Prostate gland (tissue), 2 donors: ENCODE measurements at regions not wholly inside any gene's neighbourhood (a gene's known extent, or its start where the extent isn't known, plus 50 kb on each side); places are given as distances from the start of the nearest gene placed in this dataset.

Experiments
- DNase-seq: peaks from one replicate; pipeline ENCODE4 v3.0.0-alpha.2; 2019; ENCODE audit warnings: low spot score
- H3K27ac ChIP-seq, 2 donors: fragments of 200-600 bp; sonication (generic); 2 replicates each; pipeline ENCODE4 v1.5.1; 2017 to 2019
- H3K27me3 ChIP-seq: fragments of 200-600 bp; sonication (generic); replicated peaks from 2 replicates; pipeline ENCODE4 v1.5.1; 2019; ENCODE audit not compliant: insufficient read depth
- H3K36me3 ChIP-seq, 2 donors: fragments of 200-600 bp; sonication (generic); 1 replicate in 1 of 2; 2 replicates in 1 of 2; pipeline versions ENCODE4 v1.5.1 to v1.8.1; 2017 to 2019
- H3K4me1 ChIP-seq: fragments of 200-600 bp; sonication (generic); replicated peaks from 2 replicates; pipeline ENCODE4 v1.5.1; 2019
- H3K4me3 ChIP-seq, 2 donors: fragments of 200-600 bp; sonication (generic); 2 replicates each; pipeline ENCODE4 v1.5.1; 2017 to 2019
- H3K9me3 ChIP-seq: fragments of 200-600 bp; sonication (generic); 2 replicates; pipeline ENCODE4 v1.5.1; 2017
- CTCF ChIP-seq, 4 experiments: fragments of 200-600 bp in 2 of 4; fragments of 450-650 bp in 2 of 4; sonication (generic) in 2 of 4; IDR thresholded peaks; 1 replicate in 3 of 4; 2 replicates in 1 of 4; pipeline ENCODE4 v1.5.1; 2016 to 2019; ENCODE audit warnings: antibody characterized with exemption in 4 of 4, mild to moderate bottlenecking in 2 of 4, moderate library complexity in 2 of 4
- POLR2A ChIP-seq: fragments of 450-650 bp; IDR thresholded peaks from one replicate; pipeline ENCODE4 v1.6.1; 2016; ENCODE audit warnings: antibody characterized with exemption, mild to moderate bottlenecking
- POLR2AphosphoS5 ChIP-seq: sonication (generic); formaldehyde crosslinking; IDR thresholded peaks from one replicate; pipeline ENCODE4 v1.6.1; 2017; ENCODE audit warnings: antibody characterized with exemption
- WGBS: methylation state at CpG from one replicate; pipeline ENCODE4 v1.1.5; 2018; 5-methylcytosine and 5-hydroxymethylcytosine counted together
- intact Hi-C: fragments of 100-400 bp; cut with DNase I; formaldehyde crosslinking; loops from one replicate; pipeline ENCODE4 v1.14.2; 2022

- 8% methylated on average over 2 of the region's 2 CpGs for WGBS
- intact Hi-C loops = no loop called here
Measured at GRCh38 chrX:67780694-67781109, 236.9 kb downstream of the AR start.

GRCh38 chrX:67781132-67781531 lies 237.3 kb downstream of the AR start:
- TF ChIP-seq POLR2A (no peak), CTCF (IDR thresholded peaks at IDR 0.05) (no peak), POLR2AphosphoS5 (no peak)
- H3K4me1 ChIP-seq = no peaks in the 10 kb centered on the region
- H3K36me3 ChIP-seq = no peaks in the 10 kb centered on the region
- no peak overlapping the region for H3K4me3 ChIP-seq
- intact Hi-C loops = no loop called here
- no peak overlapping the region for H3K27ac ChIP-seq
- no peak for DNase-seq
- no peaks in the 10 kb centered on the region for H3K9me3 ChIP-seq
- WGBS = 37% methylated on average over 3 of the region's 3 CpGs
- H3K27me3 ChIP-seq = no peaks in the 10 kb centered on the region

More at GRCh38 chrX:67780694-67781109, 236.9 kb downstream of the AR start:
- DNase-seq = no peak
- Histone ChIP-seq H3K27me3 (no peaks in the 10 kb centered on the region), H3K4me3 (no peak overlapping the region), H3K4me1 (no peaks in the 10 kb centered on the region), H3K27ac (no peak overlapping the region), H3K9me3 (no peaks in the 10 kb centered on the region), H3K36me3 (no peaks in the 10 kb centered on the region)
- TF ChIP-seq CTCF (IDR thresholded peaks at IDR 0.05) (no peak), POLR2AphosphoS5 (peak; percentile 13)

GRCh38 chrX:67784712-67785111 lies 240.9 kb downstream of the AR start:
- WGBS = 78% methylated on average over 2 of the region's 2 CpGs
- TF ChIP-seq CTCF (IDR thresholded peaks at IDR 0.05) = no peak
- no peak for TF ChIP-seq POLR2AphosphoS5
- TF ChIP-seq POLR2A = no peak
- DNase-seq = no peak
- Histone ChIP-seq H3K27me3 (no peaks in the 10 kb centered on the region), H3K36me3 (no peaks in the 10 kb centered on the region), H3K27ac (no peak overlapping the region), H3K4me3 (no peak overlapping the region), H3K9me3 (no peaks in the 10 kb centered on the region), H3K4me1 (no peaks in the 10 kb centered on the region)
- intact Hi-C loops = no loop called here

- no peak for DNase-seq
- TF ChIP-seq POLR2AphosphoS5 (no peak), CTCF (IDR thresholded peaks at IDR 0.05) (no peak), POLR2A (no peak)
Measured at GRCh38 chrX:67787196-67787595, 243.4 kb downstream of the AR start.

GRCh38 chrX:67789536-67789935 lies 245.7 kb downstream of the AR start:
- 39% methylated on average over 2 of the region's 2 CpGs for WGBS
- no peaks in the 10 kb centered on the region for H3K9me3 ChIP-seq
- H3K36me3 ChIP-seq = no peaks in the 10 kb centered on the region
- no peak overlapping the region for H3K4me3 ChIP-seq
- DNase-seq = no peak
- H3K27ac ChIP-seq = no peak overlapping the region
- intact Hi-C loops = no loop called here
- H3K27me3 ChIP-seq = no peaks in the 10 kb centered on the region
- H3K4me1 ChIP-seq = no peaks in the 10 kb centered on the region
- TF ChIP-seq CTCF (IDR thresholded peaks at IDR 0.05) (no peak), POLR2A (no peak), POLR2AphosphoS5 (no peak)

More at GRCh38 chrX:67787196-67787595, 243.4 kb downstream of the AR start:
- WGBS = 36% methylated on average over 2 of the region's 2 CpGs
- intact Hi-C loops = no loop called here
- no peaks in the 10 kb centered on the region for H3K27me3 ChIP-seq
- no peaks in the 10 kb centered on the region for H3K4me1 ChIP-seq
- no peak overlapping the region for H3K27ac ChIP-seq
- no peaks in the 10 kb centered on the region for H3K36me3 ChIP-seq
- no peaks in the 10 kb centered on the region for H3K9me3 ChIP-seq
- H3K4me3 ChIP-seq = no peak overlapping the region
